ENCODE measurements at regions not wholly inside any gene's neighbourhood (a gene's known extent, or its start where the extent isn't known, plus 50 kb on each side); places are given as distances from the start of the nearest gene placed in this dataset.

- no peak for TF ChIP-seq EZH2 (IDR thresholded peaks at IDR 0.05)
- TF ChIP-seq, protein P1, sequence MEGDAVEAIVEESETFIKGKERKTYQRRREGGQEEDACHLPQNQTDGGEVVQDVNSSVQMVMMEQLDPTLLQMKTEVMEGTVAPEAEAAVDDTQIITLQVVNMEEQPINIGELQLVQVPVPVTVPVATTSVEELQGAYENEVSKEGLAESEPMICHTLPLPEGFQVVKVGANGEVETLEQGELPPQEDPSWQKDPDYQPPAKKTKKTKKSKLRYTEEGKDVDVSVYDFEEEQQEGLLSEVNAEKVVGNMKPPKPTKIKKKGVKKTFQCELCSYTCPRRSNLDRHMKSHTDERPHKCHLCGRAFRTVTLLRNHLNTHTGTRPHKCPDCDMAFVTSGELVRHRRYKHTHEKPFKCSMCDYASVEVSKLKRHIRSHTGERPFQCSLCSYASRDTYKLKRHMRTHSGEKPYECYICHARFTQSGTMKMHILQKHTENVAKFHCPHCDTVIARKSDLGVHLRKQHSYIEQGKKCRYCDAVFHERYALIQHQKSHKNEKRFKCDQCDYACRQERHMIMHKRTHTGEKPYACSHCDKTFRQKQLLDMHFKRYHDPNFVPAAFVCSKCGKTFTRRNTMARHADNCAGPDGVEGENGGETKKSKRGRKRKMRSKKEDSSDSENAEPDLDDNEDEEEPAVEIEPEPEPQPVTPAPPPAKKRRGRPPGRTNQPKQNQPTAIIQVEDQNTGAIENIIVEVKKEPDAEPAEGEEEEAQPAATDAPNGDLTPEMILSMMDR (IDR thresholded peaks at IDR 0.05) = no peak
- TF ChIP-seq EZH2phosphoT487 (IDR thresholded peaks at IDR 0.05) = no peak
These were observed 80.2 kb downstream of the CHST1 start for GRCh38 chr11:45585205-45585604.

Data from neural progenitor cell (in vitro differentiated cells).